NCI-H2196 (cell line): ENCODE measurements at regions not wholly inside any gene's neighbourhood (a gene's known extent, or its start where the extent isn't known, plus 50 kb on each side); places are given as distances from the start of the nearest gene placed in this dataset.

ENCODE experiments used
- DNase-seq: peaks from one replicate; lab custom pipeline; 2025; ENCODE audit not compliant: unreplicated experiment; lab: John Stamatoyannopoulos, UW

GRCh38 chr13:62061751-62062150, 646.1 kb upstream of the PCDH20 start:
- DNase-seq = no peak

- DNase-seq = no peak
Measured at GRCh38 chr13:62060570-62060969, 644.9 kb upstream of the PCDH20 start.

- DNase-seq = no peak
Measured at GRCh38 chr13:62057286-62057685, 641.6 kb upstream of the PCDH20 start.

DNA sequence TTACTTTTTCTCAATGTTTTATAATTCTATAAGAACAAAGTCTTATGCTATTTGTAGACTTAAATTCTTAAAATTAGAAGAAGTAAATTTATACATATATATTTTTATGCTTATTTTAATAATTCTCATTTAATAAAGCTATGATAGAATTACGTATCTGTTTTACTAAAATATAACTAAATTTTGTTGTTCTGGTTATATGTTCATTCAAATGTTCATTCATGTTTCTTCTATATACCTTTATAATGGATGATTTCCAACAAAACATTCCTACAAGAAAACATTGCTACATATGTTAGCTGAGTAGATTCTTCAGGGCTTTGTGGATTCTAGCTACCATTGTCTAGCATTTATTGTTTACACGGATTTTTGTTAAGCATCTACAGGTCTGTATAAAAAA, 634.3 kb upstream of the PCDH20 start:
- no peak for DNase-seq

DNA sequence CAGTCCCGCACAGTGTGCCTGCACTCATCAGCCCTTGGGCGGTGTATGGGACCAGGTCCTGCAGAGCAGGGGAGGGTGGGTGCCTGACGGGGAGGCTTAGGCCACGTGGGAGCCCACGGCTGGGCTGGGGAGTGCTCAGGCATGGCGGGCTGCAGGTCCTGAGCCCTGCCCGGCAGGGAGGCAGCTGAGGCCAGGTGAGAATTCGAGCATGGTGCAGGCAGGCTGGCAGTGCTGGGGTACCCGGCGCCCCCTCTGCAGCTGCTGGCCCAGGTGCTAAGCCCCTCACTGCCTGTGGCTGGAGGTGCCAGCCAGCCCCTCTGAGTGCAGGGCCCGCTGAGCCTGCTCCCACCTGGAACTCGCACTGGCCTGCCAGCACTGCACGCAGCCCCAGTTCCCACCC, 630.9 kb upstream of the PCDH20 start:
- no peak for DNase-seq

GRCh38 chr13:62043600-62043999, 628.0 kb upstream of the PCDH20 start:
- DNase-seq = no peak

DNA sequence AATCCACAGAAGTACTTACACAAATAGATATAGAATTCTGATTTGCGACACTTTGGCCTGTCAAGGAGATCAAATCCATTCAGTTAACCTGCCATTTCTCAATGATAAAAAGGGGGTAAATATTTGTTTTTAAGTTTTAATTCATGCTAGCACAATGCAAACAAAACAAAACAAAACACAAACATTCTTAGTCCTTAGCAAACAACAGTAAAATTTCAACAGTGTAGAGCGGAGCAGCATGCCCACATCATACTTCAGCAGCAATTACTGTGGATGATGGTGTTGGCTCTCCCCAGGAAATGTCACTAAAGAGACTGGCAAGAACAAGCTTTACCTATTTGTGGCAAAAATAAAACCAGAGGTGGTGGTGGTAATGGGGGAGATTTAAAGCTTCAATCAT, 625.2 kb upstream of the PCDH20 start:
- DNase-seq = no peak

GRCh38 chr13:62040078-62040477, 624.4 kb upstream of the PCDH20 start:
- DNase-seq = no peak

- DNase-seq = no peak
Measured at GRCh38 chr13:62038214-62038613, 622.6 kb upstream of the PCDH20 start.

GRCh38 chr13:62035981-62036380, 620.3 kb upstream of the PCDH20 start:
- no peak for DNase-seq

DNA sequence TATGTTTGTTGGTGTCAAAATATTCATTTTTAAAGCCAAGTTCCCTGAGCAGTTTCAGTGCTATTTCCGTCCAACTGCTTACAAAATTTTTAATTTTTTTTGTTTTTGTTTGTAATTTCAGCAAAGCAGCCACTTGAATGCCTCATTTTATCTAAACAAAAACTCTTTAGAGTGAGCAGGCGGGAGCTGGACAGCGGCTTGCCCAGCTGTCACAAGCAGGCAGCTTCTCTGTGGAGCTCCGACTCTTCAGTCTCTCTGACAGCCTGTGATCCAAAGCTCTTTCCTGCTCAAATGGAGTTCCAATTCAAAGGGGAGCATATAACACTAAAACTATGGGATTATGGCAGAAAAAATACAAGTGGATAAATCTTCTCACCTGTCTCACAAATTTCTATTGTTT, 618.3 kb upstream of the PCDH20 start:
- DNase-seq = no peak

GRCh38 chr13:62022369-62022768, 606.7 kb upstream of the PCDH20 start:
- DNase-seq = no peak

DNA sequence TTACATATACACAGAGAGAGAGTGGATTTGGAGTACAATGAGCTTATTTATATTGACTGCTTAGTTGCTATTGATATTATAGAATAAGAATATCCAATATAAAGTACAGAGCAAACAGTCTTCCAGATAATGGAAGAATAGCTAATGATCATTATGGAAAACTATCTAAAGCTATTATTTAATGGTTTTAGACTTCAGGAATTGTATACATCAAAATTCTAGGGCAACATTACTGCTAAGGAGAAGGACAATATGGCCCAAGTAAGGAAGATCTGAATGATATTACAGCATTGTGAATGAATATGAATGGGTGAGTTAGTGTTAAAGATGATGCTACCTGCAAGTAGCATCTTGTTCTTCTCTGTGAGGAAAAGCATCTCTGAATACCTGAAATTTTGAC, 604.2 kb upstream of the PCDH20 start:
- DNase-seq = no peak

DNA sequence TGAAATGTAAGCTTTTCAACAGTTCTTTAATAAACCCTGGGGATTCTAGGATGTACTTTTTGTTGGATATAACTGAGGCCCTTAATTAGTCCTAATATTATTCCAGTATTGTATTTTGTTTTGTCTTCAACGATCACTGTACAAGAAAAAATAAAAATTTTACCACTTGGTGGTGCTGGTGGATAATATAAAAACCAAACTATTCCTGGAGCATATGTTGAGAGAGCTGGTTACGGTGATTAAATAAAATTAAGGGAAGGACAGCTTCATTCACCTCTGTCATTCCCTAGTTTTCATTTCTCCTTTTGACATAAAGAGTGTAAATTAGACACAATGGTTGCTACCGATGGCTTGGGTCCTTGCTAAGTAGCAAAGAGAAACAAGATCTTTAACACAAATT, 598.6 kb upstream of the PCDH20 start:
- peak; percentile 2 for DNase-seq

DNA sequence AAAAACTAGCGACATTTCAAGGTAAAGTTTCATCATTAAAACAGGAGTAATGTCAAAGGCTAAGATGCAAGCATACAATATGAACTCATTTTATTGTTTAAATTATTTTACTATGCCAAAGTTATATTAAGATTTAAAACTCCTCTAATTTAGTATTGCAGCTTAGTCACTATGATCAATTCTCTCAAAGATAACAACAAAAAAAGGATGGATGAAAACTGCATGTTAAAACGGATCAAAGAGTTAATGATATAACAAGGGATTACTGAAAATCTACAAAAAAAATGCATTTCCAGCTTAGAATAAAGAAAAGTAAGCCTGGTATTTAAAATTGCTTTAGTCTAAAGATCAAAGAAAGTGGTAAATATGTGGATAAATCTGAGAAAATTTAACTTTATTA, 587.8 kb upstream of the PCDH20 start:
- DNase-seq = no peak

GRCh38 chr13:61994174-61994573, 578.5 kb upstream of the PCDH20 start:
- DNase-seq = no peak

DNA sequence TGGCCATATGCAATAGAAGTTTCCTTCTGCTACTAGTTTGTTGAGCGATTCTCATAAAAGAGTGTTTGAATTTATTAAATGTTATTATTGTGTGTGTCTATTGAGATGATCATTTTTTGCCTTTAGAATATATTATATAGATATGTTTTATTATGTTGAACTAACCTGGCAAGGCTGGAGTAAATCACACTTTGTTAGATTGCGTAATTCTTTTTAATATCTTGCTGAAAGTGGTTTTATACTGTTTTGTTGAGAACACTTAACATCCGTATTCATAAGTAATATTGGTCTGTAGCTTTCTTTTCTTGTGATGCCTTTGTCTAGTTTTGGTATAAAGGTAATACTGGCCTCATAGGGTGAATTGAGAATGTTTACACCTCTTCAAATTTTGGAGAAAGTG, 574.3 kb upstream of the PCDH20 start:
- DNase-seq = no peak

- DNase-seq = no peak
Measured at GRCh38 chr13:61988810-61989209, 573.2 kb upstream of the PCDH20 start.

- DNase-seq = no peak
Measured at GRCh38 chr13:61975001-61975400, 559.4 kb upstream of the PCDH20 start.

DNA sequence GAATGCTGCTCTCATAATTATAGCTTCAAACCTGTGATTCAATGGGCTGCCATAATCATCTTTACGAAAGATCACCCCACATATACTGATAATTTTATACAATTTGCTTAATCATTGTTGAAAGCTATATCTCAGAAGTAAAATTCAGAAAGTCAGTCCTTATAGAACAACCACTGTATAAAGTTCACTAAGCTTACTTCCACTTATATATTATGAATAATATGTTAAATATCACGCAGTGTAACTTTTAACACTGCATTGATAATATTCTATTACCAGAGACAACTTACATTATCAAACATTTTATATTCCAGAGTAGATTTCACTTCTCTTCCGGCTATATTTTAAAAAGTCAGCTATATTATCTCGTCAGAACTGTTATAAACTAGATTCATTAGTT, 550.1 kb upstream of the PCDH20 start:
- no peak for DNase-seq

DNA sequence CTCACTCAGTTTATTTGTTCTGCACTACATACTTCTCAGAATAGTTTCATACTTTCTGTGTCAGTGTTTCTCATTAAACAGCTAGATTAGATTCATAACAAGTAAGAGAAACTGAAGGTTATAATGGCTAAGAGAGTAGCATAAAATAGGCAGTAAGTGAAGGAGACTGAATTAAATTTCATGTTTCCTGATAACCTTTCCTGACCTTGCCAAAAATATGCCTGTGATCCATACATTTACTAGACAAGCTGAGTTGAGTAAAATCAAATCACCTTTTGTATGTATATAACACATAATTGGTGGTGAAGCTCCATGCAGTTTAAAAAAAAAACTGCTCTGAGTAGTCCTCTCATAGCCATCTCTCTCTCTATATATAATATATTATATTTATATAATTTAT, 545.3 kb upstream of the PCDH20 start:
- no peak for DNase-seq

DNA sequence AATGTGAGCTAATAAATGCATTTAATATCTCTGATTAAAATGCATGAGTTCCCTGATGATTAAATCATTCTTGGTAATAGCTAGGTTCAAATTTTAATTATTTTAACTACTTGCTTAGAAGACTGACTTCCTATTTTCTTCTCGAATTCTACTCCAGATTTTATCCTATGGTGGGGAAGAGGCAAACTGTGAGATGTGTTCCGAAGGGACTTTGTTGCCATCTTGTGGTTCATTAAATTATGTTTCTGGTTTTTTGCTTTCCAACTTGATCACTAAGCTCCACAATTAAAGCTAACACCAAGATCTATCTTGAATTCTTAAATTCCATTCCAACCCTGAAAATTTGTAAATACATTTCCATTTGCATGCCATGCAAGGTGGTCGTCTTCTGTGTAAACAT, 538.4 kb upstream of the PCDH20 start:
- peak; percentile 0 for DNase-seq

- DNase-seq = no peak
Measured at GRCh38 chr13:61950828-61951227, 535.2 kb upstream of the PCDH20 start.

DNA sequence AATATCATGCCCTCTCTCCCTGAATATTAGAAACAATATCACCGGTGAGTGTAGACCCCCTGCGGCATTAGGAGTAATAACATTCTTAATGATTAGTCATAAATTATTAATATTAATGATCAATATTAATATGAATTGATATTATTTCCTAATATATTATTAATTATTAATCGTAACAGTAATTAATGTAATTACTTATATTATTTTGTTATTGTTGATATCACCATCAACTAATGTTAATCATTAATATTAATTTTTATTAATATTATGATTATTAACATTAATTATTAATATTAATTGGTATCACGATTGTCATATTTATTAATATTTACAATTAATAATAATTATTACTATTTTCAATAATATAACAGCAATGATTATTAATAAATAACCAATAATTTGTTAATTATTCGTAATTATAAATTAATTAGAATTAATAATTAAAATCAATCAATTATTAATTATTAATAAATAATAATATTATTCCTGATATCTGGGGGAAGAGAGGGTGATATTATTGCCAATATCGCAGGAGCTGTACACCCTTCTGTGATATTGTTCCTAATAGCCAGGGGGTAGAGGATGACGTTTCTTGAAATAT, 528.8 kb upstream of the PCDH20 start:
- no peak for DNase-seq
